GM21360 (cell line): ENCODE measurements at regions not wholly inside any gene's neighbourhood (a gene's known extent, or its start where the extent isn't known, plus 50 kb on each side); places are given as distances from the start of the nearest gene placed in this dataset.
"Not testable (repeated sequence)": the region's sequence is repeated elsewhere in the genome, so short reads cannot be mapped to it uniquely, and the experiment has no call there.

Experiments
- ATAC-seq: cut with Tn5 transposase; IDR thresholded peaks from one replicate; pipeline ENCODE4 v1.9.1; 2021; ENCODE audit warnings: mild to moderate bottlenecking, moderate library complexity; ENCODE audit not compliant: unreplicated experiment

GRCh38 chr15:98085003-98085639, 124.6 kb downstream of the ARRDC4 start:
- ATAC-seq: no peak

- peak; percentile 93 for ATAC-seq
Measured at GRCh38 chr15:98088307-98088945, 127.9 kb downstream of the ARRDC4 start.

GRCh38 chr15:98089352-98089751, 128.8 kb downstream of the ARRDC4 start:
- ATAC-seq: not testable (repeated sequence)

GRCh38 chr15:98097986-98098385, 137.5 kb downstream of the ARRDC4 start:
- ATAC-seq: not testable (repeated sequence)

DNA sequence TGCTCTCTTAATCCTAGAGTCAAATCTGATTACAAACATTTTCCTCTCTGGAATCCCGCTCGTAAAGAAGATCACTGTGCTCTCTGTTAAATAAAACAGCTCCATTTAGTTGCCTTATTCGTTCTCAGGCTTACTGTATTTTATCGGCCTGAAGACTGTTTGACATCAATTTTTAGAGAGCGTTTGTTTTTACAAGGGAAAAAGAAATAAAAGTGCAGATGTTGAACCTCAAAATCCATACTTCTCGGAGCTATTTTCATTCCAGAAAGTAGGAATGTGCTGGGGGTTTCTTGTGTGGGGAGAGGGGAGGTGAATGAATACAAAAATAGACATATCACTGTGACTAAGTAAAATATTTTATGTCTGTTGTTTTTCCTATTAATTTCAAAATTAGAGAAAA, 140.1 kb downstream of the ARRDC4 start:
- not testable (repeated sequence) for ATAC-seq

GRCh38 chr15:98103570-98103969, 143.1 kb downstream of the ARRDC4 start:
- ATAC-seq: no peak

GRCh38 chr15:98104386-98105151, 144.1 kb downstream of the ARRDC4 start:
- ATAC-seq: not testable (repeated sequence)

GRCh38 chr15:98106615-98107194, 146.2 kb downstream of the ARRDC4 start:
- ATAC-seq: not testable (repeated sequence)

- no peak for ATAC-seq
Measured at GRCh38 chr15:98111806-98112205, 151.3 kb downstream of the ARRDC4 start.

DNA sequence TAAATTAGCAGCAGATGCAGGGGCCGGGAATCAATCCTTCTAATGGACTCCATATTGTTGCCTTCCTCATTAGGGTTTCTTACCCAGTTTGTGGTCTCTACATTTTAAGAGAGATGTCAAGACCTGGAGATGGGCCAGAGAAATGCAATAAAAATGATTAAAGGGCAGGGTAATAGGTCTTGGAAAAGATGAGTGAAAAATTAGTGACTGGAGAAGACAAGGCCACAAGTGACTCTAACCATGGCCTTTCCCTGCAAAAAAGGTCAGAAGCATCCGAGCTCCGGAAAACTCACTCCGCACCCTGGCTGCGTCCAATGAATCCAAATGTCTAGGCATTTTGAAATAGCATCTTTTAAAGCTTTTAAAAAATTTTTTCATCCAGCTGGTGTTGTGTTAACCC, 152.8 kb downstream of the ARRDC4 start:
- no peak for ATAC-seq

- ATAC-seq: no peak
Measured at GRCh38 chr15:98120561-98120960, 160.1 kb downstream of the ARRDC4 start.

DNA sequence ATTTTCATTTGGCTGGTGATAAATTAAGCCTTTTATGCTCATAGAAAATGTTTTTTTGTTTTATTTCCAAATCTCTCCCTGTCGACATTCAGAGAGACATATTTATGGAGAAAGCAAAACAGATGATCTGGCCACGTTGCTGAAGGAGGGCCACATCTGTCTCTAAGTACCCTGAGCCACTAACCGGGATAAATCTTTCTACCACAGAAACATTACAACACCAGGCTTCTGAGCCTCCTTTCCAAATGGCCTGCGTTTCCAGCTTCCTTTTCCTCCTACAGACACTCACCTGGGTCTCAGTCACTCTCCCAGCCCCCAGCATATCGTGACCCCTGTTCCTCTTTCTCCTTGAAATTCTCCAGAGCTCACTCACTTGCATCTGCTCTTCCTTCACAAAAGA, 161.0 kb downstream of the ARRDC4 start:
- ATAC-seq: no peak

DNA sequence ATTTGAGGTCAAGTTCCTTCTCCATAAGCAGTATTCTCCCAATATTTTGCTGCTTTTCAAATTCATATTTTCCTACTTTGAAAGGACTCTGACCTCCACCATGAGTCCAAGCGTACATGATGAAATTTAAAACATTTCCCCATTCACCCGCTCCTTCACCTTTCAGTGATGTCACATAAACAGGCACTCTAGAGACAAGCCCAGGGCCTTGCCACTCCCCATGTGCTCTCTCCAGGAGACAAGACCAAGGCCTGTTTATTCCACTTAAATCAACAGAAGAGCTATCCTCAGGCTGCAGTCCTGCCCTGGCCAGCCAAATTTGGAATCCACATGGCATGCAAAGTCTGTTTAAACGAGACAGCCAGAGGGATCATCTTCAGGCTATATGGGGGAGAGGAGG, 161.5 kb downstream of the ARRDC4 start:
- no peak for ATAC-seq

GRCh38 chr15:98123297-98123696, 162.8 kb downstream of the ARRDC4 start:
- no peak for ATAC-seq

- ATAC-seq: no peak
Measured at GRCh38 chr15:98123834-98124233, 163.3 kb downstream of the ARRDC4 start.

DNA sequence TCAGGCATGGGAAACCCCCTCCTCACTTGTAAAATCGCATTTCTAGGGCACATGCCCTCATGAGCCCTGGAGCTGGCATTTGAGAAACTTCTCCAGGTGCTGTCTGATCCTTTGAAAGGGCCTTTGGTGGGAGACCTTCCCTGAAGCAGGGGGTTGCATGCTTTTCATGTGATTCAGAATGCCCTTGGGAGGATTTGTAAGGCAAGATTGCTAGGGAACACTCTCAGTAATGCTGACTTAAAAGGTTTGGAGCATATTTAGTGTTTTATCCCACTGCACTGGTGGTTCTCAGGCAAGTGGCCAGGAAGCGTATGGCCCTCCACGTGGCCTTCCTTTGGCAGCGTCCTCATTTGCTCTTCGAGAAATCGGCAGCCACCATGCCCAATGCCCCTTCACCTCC, 164.1 kb downstream of the ARRDC4 start:
- ATAC-seq: no peak

DNA sequence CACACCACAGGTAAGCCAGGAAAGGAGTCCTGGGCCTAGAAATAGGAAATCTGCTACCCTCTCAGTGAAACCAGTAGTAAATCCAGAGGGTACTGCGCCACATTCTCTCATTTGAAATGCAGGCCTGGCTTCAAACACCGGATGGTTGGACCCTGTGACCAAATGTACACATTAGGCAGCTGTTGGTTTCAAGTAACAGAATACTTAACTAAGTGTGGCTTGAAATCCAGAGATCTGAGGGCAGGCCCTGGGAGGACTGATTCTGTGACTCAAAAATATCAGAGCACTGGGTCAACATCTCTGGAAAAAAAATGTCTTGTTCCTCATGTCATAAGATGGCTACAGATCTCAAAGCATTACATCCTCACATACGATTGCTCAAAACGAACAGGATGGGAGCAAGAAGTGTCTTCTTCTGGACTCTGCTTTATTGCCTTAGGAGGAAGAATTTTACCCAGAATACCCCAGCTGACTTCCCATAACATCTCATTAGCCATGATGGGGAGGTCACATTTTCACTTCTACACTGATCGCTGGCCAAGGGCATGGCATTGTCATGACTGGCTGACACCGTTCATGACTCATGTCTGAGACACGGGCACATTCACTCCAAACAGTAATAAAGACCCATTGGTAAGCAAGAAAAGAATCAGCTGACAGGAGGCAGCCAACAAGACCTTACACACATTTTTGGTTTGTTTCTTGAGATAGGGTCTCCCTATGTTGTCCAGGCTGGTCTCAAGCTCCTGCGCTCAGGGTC, 166.0 kb downstream of the ARRDC4 start:
- ATAC-seq: no peak

- no peak for ATAC-seq
Measured at GRCh38 chr15:98127586-98127985, 167.1 kb downstream of the ARRDC4 start.

DNA sequence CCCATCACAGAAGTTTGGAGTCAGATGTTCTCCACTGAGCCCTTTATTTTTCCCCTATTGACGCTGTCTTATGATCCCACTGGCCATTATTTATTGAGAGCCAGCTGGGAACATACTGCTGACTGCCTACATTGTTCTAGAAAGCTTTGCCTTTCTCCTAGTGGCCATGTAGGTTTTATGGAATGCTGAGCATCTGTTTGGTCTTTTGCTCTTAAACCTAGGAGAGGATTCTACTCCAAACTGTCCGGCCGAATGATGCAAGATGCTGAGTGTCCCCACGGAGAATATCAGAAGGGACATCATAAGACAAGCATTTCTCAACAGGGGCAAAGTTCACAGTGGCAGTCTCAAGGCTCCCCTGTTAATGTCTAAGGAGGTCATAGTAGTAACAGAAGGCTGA, 171.4 kb downstream of the ARRDC4 start:
- ATAC-seq: no peak

DNA sequence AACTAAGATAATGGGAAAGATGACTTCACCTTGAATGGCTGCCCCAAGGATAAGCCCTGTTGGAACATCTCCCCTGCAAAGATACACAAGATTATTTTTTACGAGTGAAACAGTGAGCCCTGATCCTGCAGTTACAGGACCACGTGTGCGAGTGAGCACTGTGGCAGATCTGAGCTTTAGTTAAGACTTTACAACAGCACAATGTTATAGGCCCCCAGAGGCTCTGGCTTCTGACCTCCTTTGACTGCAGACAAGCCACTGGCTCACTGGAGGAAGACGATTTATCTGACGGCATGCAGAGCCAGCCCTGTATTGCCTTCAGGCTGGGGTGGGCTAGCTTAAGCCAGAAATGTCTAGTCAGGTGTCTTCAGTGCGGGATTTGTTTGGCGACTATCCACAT, 174.4 kb downstream of the ARRDC4 start:
- no peak for ATAC-seq

GRCh38 chr15:98138910-98139309, 178.4 kb downstream of the ARRDC4 start:
- no peak for ATAC-seq
